GM12878 (cell line): ENCODE measurements at regions not wholly inside any gene's neighbourhood (a gene's known extent, or its start where the extent isn't known, plus 50 kb on each side); places are given as distances from the start of the nearest gene placed in this dataset.

ENCODE experiments used
- ATAC-seq: fragments of 200-7000 bp; cut with Tn5 transposase; 3 replicates; pipeline ENCODE4 v1.9.1; 2020; ENCODE audit warnings: mild to moderate bottlenecking, moderate library complexity
- BruUV-seq: library from RNA; stranded (reverse); fragments of 400-500 nt; replicated peaks from 2 replicates; lab custom pipeline; 2021; lab: Mats Ljungman, UMichigan
- CTCF ChIA-PET: fragments of 300-600 bp; sonication (Branson Sonifier 250); formaldehyde crosslinking; extraction: SDS; loops from one replicate; lab custom pipeline; 2021; ENCODE audit warnings: inconsistent platforms; lab: Yijun Ruan, JAX
- POLR2A ChIA-PET: fragments of 350-600 bp; formaldehyde crosslinking; extraction: SDS; loops from one replicate; lab custom pipeline; 2021; ENCODE audit warnings: inconsistent platforms; lab: Charles Lee
- RAD21 ChIA-PET: fragments of 300-600 bp; sonication (Branson Sonifier 250); formaldehyde crosslinking; loops from one replicate; lab custom pipeline; 2023; ENCODE audit warnings: antibody characterized with exemption; ENCODE audit not compliant: unreplicated experiment; lab: Charles Lee
- SMC1A ChIA-PET: fragments of 300-600 bp; sonication (Branson Sonifier 250); formaldehyde crosslinking; loops from one replicate; lab custom pipeline; 2023; ENCODE audit not compliant: unreplicated experiment, uncharacterized antibody; lab: Charles Lee
- DNase-seq: peaks from one replicate; pipeline ENCODE4 v3.0.0-alpha.2; 2011; ENCODE audit warnings: low read depth, low spot score
- FAIRE-seq: peaks from 3 replicates; lab custom pipeline; 2011; peaks lifted over from hg19 to GRCh38; lab: Jason Lieb, UNC
- H2AFZ ChIP-seq: 2 replicates; pipeline ENCODE4 v1.6.0; 2011; ENCODE audit warnings: low read depth, low read length, control low read depth; ENCODE audit not compliant: control insufficient read depth
- H3K27ac ChIP-seq: 2 replicates; pipeline ENCODE4 v1.5.1; 2011; ENCODE audit warnings: control low read depth; ENCODE audit not compliant: control insufficient read depth, insufficient read depth
- H3K27me3 ChIP-seq, 2 experiments: replicated peaks in 1 of 2; 2 replicates each; pipeline versions ENCODE4 v1.6.0 to v1.6.1; 2011; ENCODE audit warnings: low read length in 1 of 2; ENCODE audit not compliant: control insufficient read depth in 2 of 2, insufficient read depth in 2 of 2
- H3K36me3 ChIP-seq, 2 experiments: 2 replicates each; pipeline ENCODE4 v1.5.1; 2011; ENCODE audit warnings: low read length in 1 of 2; ENCODE audit not compliant: control insufficient read depth in 2 of 2, insufficient read depth in 2 of 2
- H3K4me1 ChIP-seq: 2 replicates; pipeline ENCODE4 v1.6.1; 2011; ENCODE audit warnings: mild to moderate bottlenecking, low read length, moderate library complexity, mixed read lengths; ENCODE audit not compliant: control insufficient read depth, insufficient read depth
- H3K4me2 ChIP-seq: 2 replicates; pipeline ENCODE4 v1.6.0; 2011; ENCODE audit warnings: control low read depth; ENCODE audit not compliant: control insufficient read depth, insufficient read depth
- H3K4me3 ChIP-seq: fragments of 200-600 bp; sonication (generic); 2 replicates; pipeline ENCODE4 v1.5.1; 2016
- H3K79me2 ChIP-seq: 2 replicates; pipeline ENCODE4 v1.6.0; 2011; ENCODE audit warnings: low read length; ENCODE audit not compliant: control insufficient read depth, insufficient read depth
- H3K9ac ChIP-seq: 2 replicates; pipeline ENCODE4 v1.8.0; 2011; ENCODE audit warnings: low read length, control low read depth, mixed read lengths; ENCODE audit not compliant: control insufficient read depth, insufficient read depth
- H3K9me3 ChIP-seq: replicated peaks from 3 replicates; pipeline ENCODE4 v1.5.1; 2011; ENCODE audit warnings: mild to moderate bottlenecking, low read length; ENCODE audit not compliant: control insufficient read depth, insufficient read depth
- H4K20me1 ChIP-seq: 2 replicates; pipeline ENCODE4 v1.6.0; 2011; ENCODE audit not compliant: control insufficient read depth, insufficient read depth
- ESRRA ChIP-seq: IDR thresholded peaks from 2 replicates; pipeline ENCODE4 v1.6.1; 2012; ENCODE audit warnings: mild to moderate bottlenecking, low read length, improper control_type of control experiment
- GATAD2B ChIP-seq: fragments of 450-650 bp; conservative IDR thresholded peaks from 2 replicates; pipeline ENCODE4 v1.6.1; 2017; ENCODE audit warnings: low read depth, mild to moderate bottlenecking, moderate library complexity
- IKZF1 ChIP-seq: fragments of 450-650 bp; conservative IDR thresholded peaks from 2 replicates; pipeline ENCODE4 v1.6.1; 2017; ENCODE audit warnings: antibody characterized with exemption, mild to moderate bottlenecking
- JUNB ChIP-seq: IDR thresholded peaks from 2 replicates; pipeline ENCODE4 v1.6.1; 2016; ENCODE audit warnings: antibody characterized with exemption, mild to moderate bottlenecking
- KAT2A ChIP-seq: conservative IDR thresholded peaks from 2 replicates; pipeline ENCODE4 v1.6.1; 2011; ENCODE audit warnings: low read depth, low read length; ENCODE audit not compliant: control insufficient read depth
- NFYB ChIP-seq: IDR thresholded peaks from 2 replicates; pipeline ENCODE4 v1.6.1; 2011; ENCODE audit warnings: low read depth, mild to moderate bottlenecking, low read length, improper control_type of control experiment, moderate library complexity; ENCODE audit not compliant: insufficient read depth
- NR2F1 ChIP-seq: fragments of 450-650 bp; conservative IDR thresholded peaks from 2 replicates; pipeline ENCODE4 v1.6.1; 2017; ENCODE audit warnings: mild to moderate bottlenecking
- PAX8 ChIP-seq: fragments of 450-650 bp; IDR thresholded peaks from 2 replicates; pipeline ENCODE4 v1.6.1; 2017; ENCODE audit warnings: mild to moderate bottlenecking, moderate library complexity
- RUNX3 ChIP-seq: IDR thresholded peaks from 2 replicates; pipeline ENCODE4 v1.6.1; 2012; ENCODE audit warnings: low read length, inconsistent platforms
- SMAD5 ChIP-seq: IDR thresholded peaks from 2 replicates; pipeline ENCODE4 v1.6.1; 2016; ENCODE audit warnings: antibody characterized with exemption, low read depth
- TCF3 ChIP-seq: IDR thresholded peaks from 2 replicates; pipeline ENCODE4 v1.6.1; 2012; ENCODE audit warnings: low read depth, mild to moderate bottlenecking, low read length, borderline replicate concordance; ENCODE audit not compliant: insufficient read depth
- ZZZ3 ChIP-seq: IDR thresholded peaks from 2 replicates; pipeline ENCODE4 v1.6.1; 2011; ENCODE audit warnings: low read depth; ENCODE audit not compliant: control insufficient read depth, insufficient read length
- WGBS: methylation state at CpG from one replicate; pipeline ENCODE4 v1.1.6; 2016; ENCODE audit warnings: low lambda C conversion rate; ENCODE audit not compliant: insufficient replicate concordance, insufficient coverage; ENCODE audit errors: missing lambda C conversion rate; 5-methylcytosine and 5-hydroxymethylcytosine counted together
- in situ Hi-C: fragments of 300-500 bp; cut with MboI; formaldehyde crosslinking; loops from 9 replicates; pipeline ENCODE4 v1.14.3; 2018; ENCODE audit warnings: mixed read lengths
- intact Hi-C: fragments of 100-400 bp; cut with micrococcal nuclease; formaldehyde crosslinking; loops from one replicate; pipeline ENCODE4 v1.14.2; 2022; ENCODE audit not compliant: unreplicated experiment
- TF ChIP-seq, protein P1 (sequence below): fragments of 150-350 bp; IDR thresholded peaks from 2 replicates; pipeline ENCODE4 v1.6.1; 2014; ENCODE audit warnings: mild to moderate bottlenecking, low read depth, low read length
- TF ChIP-seq, protein P2 (sequence below): fragments of 450-650 bp; IDR thresholded peaks from 2 replicates; pipeline ENCODE4 v1.6.1; 2016; ENCODE audit warnings: mild to moderate bottlenecking
- TF ChIP-seq, protein P3 (sequence below): fragments of 150-350 bp; IDR thresholded peaks from 2 replicates; pipeline ENCODE4 v1.6.1; 2016; ENCODE audit warnings: low read depth, low read length
- TF ChIP-seq, protein P4 (sequence below): IDR thresholded peaks from 2 replicates; pipeline ENCODE4 v1.6.1; 2011; ENCODE audit warnings: low read depth, low read length, improper control_type of control experiment, borderline replicate concordance
- TF ChIP-seq, protein P5 (sequence below): IDR thresholded peaks from 2 replicates; pipeline ENCODE4 v1.6.1; 2011; ENCODE audit warnings: mild to moderate bottlenecking, low read depth, low read length, moderate library complexity; ENCODE audit not compliant: insufficient replicate concordance

DNA sequence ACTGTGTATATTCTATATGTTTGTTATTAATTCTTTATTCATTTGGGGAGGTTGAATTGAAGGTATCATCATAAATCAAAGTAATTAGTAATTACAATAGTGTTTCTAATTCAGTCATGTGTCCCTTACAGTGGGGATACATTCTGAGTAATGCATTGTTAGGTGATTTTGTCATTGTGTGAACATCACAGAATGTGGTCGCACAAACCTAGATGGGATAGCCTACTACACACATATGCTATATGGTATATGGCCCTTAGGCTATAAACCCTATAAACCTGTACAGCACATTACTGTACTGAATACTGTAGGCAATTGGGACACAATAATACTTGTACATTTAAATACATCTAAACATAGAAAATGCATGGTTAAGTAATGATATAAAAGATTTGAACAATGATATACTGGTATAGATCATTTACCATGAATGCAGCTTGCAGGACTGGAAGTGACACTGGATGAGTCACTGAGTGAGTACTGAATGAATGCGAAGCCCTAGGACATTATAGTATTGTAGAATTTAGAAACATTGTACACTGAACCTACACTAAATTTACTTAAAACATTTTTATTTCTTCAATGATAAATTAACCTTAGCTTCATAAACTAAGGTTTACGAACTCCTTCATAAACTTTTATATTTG is 936.2 kb upstream of the CHORDC1 start:
- Histone ChIP-seq H3K9ac (no peak overlapping the region), H2AFZ (no peak overlapping the region), H3K4me2 (no peak overlapping the region), H3K4me1 (no peaks in the 10 kb centered on the region), H3K27ac (no peak overlapping the region), H3K36me3 (no peaks in the 10 kb centered on the region), H3K79me2 (no peaks in the 10 kb centered on the region), H3K9me3 (no peaks in the 10 kb centered on the region), H3K27me3 (no peaks in the 10 kb centered on the region), H3K4me3 (no peak overlapping the region), H4K20me1 (no peaks in the 10 kb centered on the region)
- SMC1A ChIA-PET = no interaction called here
- ATAC-seq = no peak
- intact Hi-C loops = no loop called here
- CTCF ChIA-PET = no interaction called here
- POLR2A ChIA-PET = no interaction called here
- WGBS = 50% methylated on average over 3 of the region's 3 CpGs
- RAD21 ChIA-PET = no interaction called here
- no peak for FAIRE-seq
- no TSS peak for BruUV-seq
- DNase-seq = no peak
- in situ Hi-C loops = no loop called here
- TF ChIP-seq NR2F1 (no peak), ZZZ3 (no peak), NFYB (no peak), JUNB (no peak), KAT2A (no peak), RUNX3 (no peak), GATAD2B (no peak), TCF3 (no peak), PAX8 (no peak), SMAD5 (no peak), ESRRA (no peak), IKZF1 (no peak)
- TF ChIP-seq, protein P1, sequence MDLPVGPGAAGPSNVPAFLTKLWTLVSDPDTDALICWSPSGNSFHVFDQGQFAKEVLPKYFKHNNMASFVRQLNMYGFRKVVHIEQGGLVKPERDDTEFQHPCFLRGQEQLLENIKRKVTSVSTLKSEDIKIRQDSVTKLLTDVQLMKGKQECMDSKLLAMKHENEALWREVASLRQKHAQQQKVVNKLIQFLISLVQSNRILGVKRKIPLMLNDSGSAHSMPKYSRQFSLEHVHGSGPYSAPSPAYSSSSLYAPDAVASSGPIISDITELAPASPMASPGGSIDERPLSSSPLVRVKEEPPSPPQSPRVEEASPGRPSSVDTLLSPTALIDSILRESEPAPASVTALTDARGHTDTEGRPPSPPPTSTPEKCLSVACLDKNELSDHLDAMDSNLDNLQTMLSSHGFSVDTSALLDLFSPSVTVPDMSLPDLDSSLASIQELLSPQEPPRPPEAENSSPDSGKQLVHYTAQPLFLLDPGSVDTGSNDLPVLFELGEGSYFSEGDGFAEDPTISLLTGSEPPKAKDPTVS = no peak
- TF ChIP-seq, protein P2, sequence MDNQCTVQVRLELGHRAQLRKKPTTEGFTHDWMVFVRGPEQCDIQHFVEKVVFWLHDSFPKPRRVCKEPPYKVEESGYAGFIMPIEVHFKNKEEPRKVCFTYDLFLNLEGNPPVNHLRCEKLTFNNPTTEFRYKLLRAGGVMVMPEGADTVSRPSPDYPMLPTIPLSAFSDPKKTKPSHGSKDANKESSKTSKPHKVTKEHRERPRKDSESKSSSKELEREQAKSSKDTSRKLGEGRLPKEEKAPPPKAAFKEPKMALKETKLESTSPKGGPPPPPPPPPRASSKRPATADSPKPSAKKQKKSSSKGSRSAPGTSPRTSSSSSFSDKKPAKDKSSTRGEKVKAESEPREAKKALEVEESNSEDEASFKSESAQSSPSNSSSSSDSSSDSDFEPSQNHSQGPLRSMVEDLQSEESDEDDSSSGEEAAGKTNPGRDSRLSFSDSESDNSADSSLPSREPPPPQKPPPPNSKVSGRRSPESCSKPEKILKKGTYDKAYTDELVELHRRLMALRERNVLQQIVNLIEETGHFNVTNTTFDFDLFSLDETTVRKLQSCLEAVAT = no peak
- TF ChIP-seq, protein P3, sequence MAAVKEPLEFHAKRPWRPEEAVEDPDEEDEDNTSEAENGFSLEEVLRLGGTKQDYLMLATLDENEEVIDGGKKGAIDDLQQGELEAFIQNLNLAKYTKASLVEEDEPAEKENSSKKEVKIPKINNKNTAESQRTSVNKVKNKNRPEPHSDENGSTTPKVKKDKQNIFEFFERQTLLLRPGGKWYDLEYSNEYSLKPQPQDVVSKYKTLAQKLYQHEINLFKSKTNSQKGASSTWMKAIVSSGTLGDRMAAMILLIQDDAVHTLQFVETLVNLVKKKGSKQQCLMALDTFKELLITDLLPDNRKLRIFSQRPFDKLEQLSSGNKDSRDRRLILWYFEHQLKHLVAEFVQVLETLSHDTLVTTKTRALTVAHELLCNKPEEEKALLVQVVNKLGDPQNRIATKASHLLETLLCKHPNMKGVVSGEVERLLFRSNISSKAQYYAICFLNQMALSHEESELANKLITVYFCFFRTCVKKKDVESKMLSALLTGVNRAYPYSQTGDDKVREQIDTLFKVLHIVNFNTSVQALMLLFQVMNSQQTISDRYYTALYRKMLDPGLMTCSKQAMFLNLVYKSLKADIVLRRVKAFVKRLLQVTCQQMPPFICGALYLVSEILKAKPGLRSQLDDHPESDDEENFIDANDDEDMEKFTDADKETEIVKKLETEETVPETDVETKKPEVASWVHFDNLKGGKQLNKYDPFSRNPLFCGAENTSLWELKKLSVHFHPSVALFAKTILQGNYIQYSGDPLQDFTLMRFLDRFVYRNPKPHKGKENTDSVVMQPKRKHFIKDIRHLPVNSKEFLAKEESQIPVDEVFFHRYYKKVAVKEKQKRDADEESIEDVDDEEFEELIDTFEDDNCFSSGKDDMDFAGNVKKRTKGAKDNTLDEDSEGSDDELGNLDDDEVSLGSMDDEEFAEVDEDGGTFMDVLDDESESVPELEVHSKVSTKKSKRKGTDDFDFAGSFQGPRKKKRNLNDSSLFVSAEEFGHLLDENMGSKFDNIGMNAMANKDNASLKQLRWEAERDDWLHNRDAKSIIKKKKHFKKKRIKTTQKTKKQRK = no peak
- TF ChIP-seq, protein P4, sequence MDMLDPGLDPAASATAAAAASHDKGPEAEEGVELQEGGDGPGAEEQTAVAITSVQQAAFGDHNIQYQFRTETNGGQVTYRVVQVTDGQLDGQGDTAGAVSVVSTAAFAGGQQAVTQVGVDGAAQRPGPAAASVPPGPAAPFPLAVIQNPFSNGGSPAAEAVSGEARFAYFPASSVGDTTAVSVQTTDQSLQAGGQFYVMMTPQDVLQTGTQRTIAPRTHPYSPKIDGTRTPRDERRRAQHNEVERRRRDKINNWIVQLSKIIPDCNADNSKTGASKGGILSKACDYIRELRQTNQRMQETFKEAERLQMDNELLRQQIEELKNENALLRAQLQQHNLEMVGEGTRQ = no peak
- TF ChIP-seq, protein P5, sequence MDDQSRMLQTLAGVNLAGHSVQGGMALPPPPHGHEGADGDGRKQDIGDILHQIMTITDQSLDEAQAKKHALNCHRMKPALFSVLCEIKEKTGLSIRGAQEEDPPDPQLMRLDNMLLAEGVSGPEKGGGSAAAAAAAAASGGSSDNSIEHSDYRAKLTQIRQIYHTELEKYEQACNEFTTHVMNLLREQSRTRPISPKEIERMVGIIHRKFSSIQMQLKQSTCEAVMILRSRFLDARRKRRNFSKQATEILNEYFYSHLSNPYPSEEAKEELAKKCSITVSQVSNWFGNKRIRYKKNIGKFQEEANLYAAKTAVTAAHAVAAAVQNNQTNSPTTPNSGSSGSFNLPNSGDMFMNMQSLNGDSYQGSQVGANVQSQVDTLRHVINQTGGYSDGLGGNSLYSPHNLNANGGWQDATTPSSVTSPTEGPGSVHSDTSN = no peak
